H1 (cell line): ENCODE measurements at regions not wholly inside any gene's neighbourhood (a gene's known extent, or its start where the extent isn't known, plus 50 kb on each side); places are given as distances from the start of the nearest gene placed in this dataset.

Experiments used
- CTCF ChIA-PET: fragments of 300-600 bp; sonication (Branson Sonifier 250); formaldehyde crosslinking; loops from one replicate; lab custom pipeline; 2021; ENCODE audit not compliant: partially characterized antibody; lab: Charles Lee
- POLR2A ChIA-PET: fragments of 300-600 bp; sonication (Branson Sonifier 250); formaldehyde crosslinking; loops from one replicate; lab custom pipeline; 2021; ENCODE audit warnings: inconsistent platforms; ENCODE audit not compliant: partially characterized antibody; lab: Charles Lee
- DNase-seq, 2 experiments: peaks; one replicate each; pipeline versions ENCODE4 v3.0.0 to v3.0.0-alpha.2; 2010 to 2022; ENCODE audit warnings: low spot score in 2 of 2, low read depth in 1 of 2, mixed read lengths in 1 of 2
- FAIRE-seq: peaks from 2 replicates; lab custom pipeline; 2011; peaks lifted over from hg19 to GRCh38; lab: Jason Lieb, UNC
- H2AFZ ChIP-seq: 2 replicates; pipeline ENCODE4 v1.8.1; 2012; ENCODE audit warnings: low read length, inconsistent platforms
- H2AK5ac ChIP-seq: 2 replicates; pipeline ENCODE4 v1.6.1; 2013; ENCODE audit warnings: low read depth, low read length
- H2BK120ac ChIP-seq: replicated peaks from 2 replicates; pipeline ENCODE3; 2013; ENCODE audit warnings: low read depth, low read length, inconsistent platforms
- H2BK12ac ChIP-seq: 2 replicates; pipeline ENCODE4 v1.6.1; 2013; ENCODE audit warnings: low read depth, low read length
- H2BK15ac ChIP-seq: 2 replicates; pipeline ENCODE4 v1.6.1; 2013; ENCODE audit warnings: low read length
- H2BK20ac ChIP-seq: 2 replicates; pipeline ENCODE4 v1.6.1; 2013; ENCODE audit warnings: low read length
- H2BK5ac ChIP-seq: 2 replicates; pipeline ENCODE4 v1.6.1; 2013; ENCODE audit warnings: low read depth, low read length
- H3K14ac ChIP-seq: 2 replicates; pipeline ENCODE4 v1.6.1; 2013; ENCODE audit warnings: inconsistent platforms; ENCODE audit not compliant: insufficient read length
- H3K18ac ChIP-seq: 2 replicates; pipeline ENCODE4 v1.6.1; 2013; ENCODE audit warnings: low read length; ENCODE audit errors: extremely low read depth
- H3K23ac ChIP-seq: 2 replicates; pipeline ENCODE4 v1.6.1; 2013; ENCODE audit warnings: inconsistent platforms; ENCODE audit not compliant: insufficient read length
- H3K23me2 ChIP-seq: 2 replicates; pipeline ENCODE4 v1.6.1; 2013; ENCODE audit warnings: low read depth, low read length
- H3K27ac ChIP-seq: 2 replicates; pipeline ENCODE4 v1.6.1; 2011; ENCODE audit warnings: low read depth, low read length, inconsistent platforms
- H3K27me3 ChIP-seq, 4 experiments: replicated peaks in 1 of 4; 1 replicate in 1 of 4; 2 replicates in 3 of 4; pipeline versions ENCODE4 v1.6.1 to v1.8.1; 2011 to 2013; ENCODE audit warnings: low read length in 3 of 4, mild to moderate bottlenecking in 3 of 4, inconsistent platforms in 2 of 4, mixed read lengths in 2 of 4, moderate library complexity in 1 of 4; ENCODE audit not compliant: control insufficient read depth in 3 of 4, insufficient read depth in 3 of 4; ENCODE audit errors: extremely low read depth in 1 of 4
- H3K36me3 ChIP-seq, 4 experiments: 2 replicates each; pipeline versions ENCODE4 v1.6.1 to v1.8.1; 2011 to 2013; ENCODE audit warnings: mild to moderate bottlenecking in 4 of 4, low read length in 3 of 4, moderate library complexity in 2 of 4, control low read depth in 1 of 4, inconsistent platforms in 1 of 4; ENCODE audit not compliant: insufficient read depth in 4 of 4, control insufficient read depth in 2 of 4
- H3K4ac ChIP-seq: replicated peaks from 2 replicates; pipeline ENCODE3; 2013; ENCODE audit warnings: low read length, low read depth, mixed read lengths, inconsistent platforms; ENCODE audit not compliant: insufficient read length
- H3K4me1 ChIP-seq, 4 experiments: replicated peaks in 1 of 4; 1 replicate in 1 of 4; 2 replicates in 3 of 4; pipeline versions ENCODE4 v1.6.1 to v1.8.1; 2011 to 2013; ENCODE audit warnings: low read length in 3 of 4, inconsistent platforms in 2 of 4, mixed read lengths in 1 of 4; ENCODE audit not compliant: insufficient read depth in 4 of 4, control insufficient read depth in 3 of 4
- H3K4me2 ChIP-seq, 2 experiments: 2 replicates each; pipeline versions ENCODE4 v1.6.1 to v1.8.1; 2011 to 2013; ENCODE audit warnings: low read depth in 2 of 2, low read length in 2 of 2, control low read depth in 1 of 2, inconsistent platforms in 1 of 2, mild to moderate bottlenecking in 1 of 2; ENCODE audit not compliant: insufficient read depth in 1 of 2
- H3K4me3 ChIP-seq, 4 experiments: fragments of 200-600, 300-600 bp in 1 of 4; sonication (generic), shearing (Covaris generic), sonication (Bioruptor Twin) in 1 of 4; 2 replicates each; pipeline versions ENCODE4 v1.5.1 to v1.8.1; 2011 to 2016; ENCODE audit warnings: low read length in 4 of 4, low read depth in 3 of 4, control low read depth in 2 of 4, inconsistent platforms in 2 of 4, mild to moderate bottlenecking in 2 of 4, mixed read lengths in 1 of 4, moderate library complexity in 1 of 4; ENCODE audit not compliant: insufficient read depth in 2 of 4; ENCODE audit errors: extremely low read depth in 1 of 4
- H3K56ac ChIP-seq: replicated peaks from 2 replicates; pipeline ENCODE3; 2013; ENCODE audit warnings: low read depth, mild to moderate bottlenecking, mixed read lengths, low read length, inconsistent platforms; ENCODE audit not compliant: insufficient read length
- H3K79me1 ChIP-seq: 2 replicates; pipeline ENCODE4 v1.6.1; 2013; ENCODE audit warnings: low read depth, low read length, control low read depth
- H3K79me2 ChIP-seq, 2 experiments: 2 replicates each; pipeline versions ENCODE4 v1.6.1 to v1.8.1; 2012 to 2013; ENCODE audit warnings: low read length in 2 of 2, mild to moderate bottlenecking in 2 of 2, inconsistent platforms in 1 of 2; ENCODE audit not compliant: insufficient read depth in 2 of 2, control insufficient read depth in 1 of 2
- H3K9ac ChIP-seq, 4 experiments: replicated peaks in 1 of 4; 1 replicate in 1 of 4; 2 replicates in 3 of 4; pipeline versions ENCODE4 v1.6.1 to v1.8.1; 2011 to 2013; ENCODE audit warnings: low read depth in 3 of 4, low read length in 3 of 4, control low read depth in 2 of 4, mild to moderate bottlenecking in 2 of 4, moderate library complexity in 2 of 4, inconsistent platforms in 1 of 4; ENCODE audit errors: extremely low read depth in 1 of 4
- H3K9me3 ChIP-seq, 2 experiments: 2 replicates each; pipeline versions ENCODE4 v1.6.1 to v1.8.1; 2012 to 2013; ENCODE audit warnings: mild to moderate bottlenecking in 2 of 2, moderate library complexity in 2 of 2, control low read depth in 1 of 2, inconsistent platforms in 1 of 2, low read depth in 1 of 2, low read length in 1 of 2, mixed read lengths in 1 of 2; ENCODE audit not compliant: insufficient read depth in 2 of 2
- H4K20me1 ChIP-seq, 2 experiments: replicated peaks in 1 of 2; 2 replicates each; pipeline versions ENCODE3 to v1.8.1; 2011 to 2013; ENCODE audit warnings: inconsistent platforms in 2 of 2, low read length in 2 of 2, mild to moderate bottlenecking in 1 of 2; ENCODE audit not compliant: insufficient read depth in 2 of 2, control insufficient read depth in 1 of 2
- H4K5ac ChIP-seq: 2 replicates; pipeline ENCODE4 v1.6.1; 2013; ENCODE audit warnings: low read length, low read depth, mixed read lengths, inconsistent platforms; ENCODE audit not compliant: insufficient read length
- H4K8ac ChIP-seq: 2 replicates; pipeline ENCODE4 v1.8.0; 2013; ENCODE audit warnings: mild to moderate bottlenecking, moderate library complexity, low read length, inconsistent platforms; ENCODE audit not compliant: insufficient read depth; ENCODE audit errors: extremely low read depth
- H4K91ac ChIP-seq: replicated peaks from 2 replicates; pipeline ENCODE3; 2013; ENCODE audit warnings: low read length, mixed read lengths, inconsistent platforms; ENCODE audit not compliant: insufficient read length
- ASH2L ChIP-seq: fragments of 200-600, 300-600 bp; sonication (generic); IDR thresholded peaks from one replicate; pipeline ENCODE4 v1.7.1; 2017; ENCODE audit warnings: low read length
- ATF3 ChIP-seq: IDR thresholded peaks from 2 replicates; pipeline ENCODE4 v1.6.1; 2011; ENCODE audit warnings: low read depth, mild to moderate bottlenecking, low read length; ENCODE audit not compliant: insufficient read depth
- CBX5 ChIP-seq: fragments of 300-800, 300-1000 bp; sonication (generic); IDR thresholded peaks from 2 replicates; pipeline ENCODE4 v1.7.1; 2016; ENCODE audit warnings: antibody characterized with exemption, low read length, low read depth
- POLR2A ChIP-seq, 2 experiments: IDR thresholded peaks; 1 replicate in 1 of 2; 2 replicates in 1 of 2; pipeline ENCODE4 v1.6.1; 2011; ENCODE audit warnings: low read depth in 2 of 2, low read length in 2 of 2, mild to moderate bottlenecking in 2 of 2; ENCODE audit errors: control extremely low read depth in 1 of 2
- ZNF274 ChIP-seq: IDR thresholded peaks from 2 replicates; pipeline ENCODE4 v1.7.0; 2012; ENCODE audit warnings: low read length, borderline replicate concordance; ENCODE audit errors: extremely low read depth

- Histone ChIP-seq H3K4me1 (no peaks in the 10 kb centered on the region), H3K56ac (no peak overlapping the region), H3K27ac (no peak overlapping the region), H2AFZ (no peak overlapping the region), H3K36me3 (peaks cover 0 to 9% (median 2%) of the 10 kb centered on the region in 4 experiments; a peak in 2 of 8 replicates), H3K4ac (no peak overlapping the region), H3K23ac (no peak overlapping the region), H2BK120ac (no peak overlapping the region), H3K9ac (no peak overlapping the region), H4K20me1 (no peaks in the 10 kb centered on the region), H4K5ac (no peak overlapping the region), H2BK15ac (no peak overlapping the region), H3K27me3 (no peaks in the 10 kb centered on the region), H3K14ac (no peak overlapping the region), H4K8ac (no peak overlapping the region), H3K4me2 (no peak overlapping the region), H2BK20ac (no peak overlapping the region), H2BK5ac (no peak overlapping the region), H3K79me2 (no peaks in the 10 kb centered on the region), H4K91ac (no peak overlapping the region), H2BK12ac (no peak overlapping the region), H3K23me2 (no peaks in the 10 kb centered on the region), H2AK5ac (no peak overlapping the region), H3K9me3 (peaks cover 15 to 20% of the 10 kb centered on the region in 2 experiments; a peak in 3 of 4 replicates), H3K18ac (no peak overlapping the region), H3K4me3 (no peak overlapping the region), H3K79me1 (no peaks in the 10 kb centered on the region)
- FAIRE-seq (no peak), DNase-seq (no peak)
- ChIA-PET CTCF (interaction anchor here (0.6 to 1.0 kb wide), 2 partner anchors 86 to 221 kb away, joined by 3 read pairs; no protein-coding TSS in a partner anchor), POLR2A (no interaction called here)
- TF ChIP-seq ZNF274: no peak
- no peak for TF ChIP-seq POLR2A (IDR thresholded peaks at IDR 0.05; ENCODE audit: control extremely low read depth in 1 of 2, low read depth in 2 of 2, low read length in 2 of 2)
- no peak for TF ChIP-seq ATF3
- no peak for TF ChIP-seq ASH2L
- TF ChIP-seq CBX5: no peak
These were observed 516.4 kb downstream of the ETNK1 start for GRCh38 chr12:23141335-23141734.
